Esophagus muscularis mucosa (tissue), 4 donors: ENCODE measurements at regions not wholly inside any gene's neighbourhood (a gene's known extent, or its start where the extent isn't known, plus 50 kb on each side); places are given as distances from the start of the nearest gene placed in this dataset.

ENCODE experiments used
- DNase-seq: peaks from one replicate; pipeline ENCODE4 v3.0.0-alpha.2; 2017; ENCODE audit errors: extremely low spot score
- H3K27ac ChIP-seq, 4 donors: fragments of 200-600 bp; sonication (generic); replicated peaks in 1 of 4; 1 replicate in 3 of 4; 2 replicates in 1 of 4; pipeline ENCODE4 v1.5.1; 2016 to 2019; ENCODE audit warnings: mild to moderate bottlenecking in 1 of 4
- H3K27me3 ChIP-seq, 4 donors: fragments of 200-600 bp; sonication (generic); one replicate each; pipeline versions ENCODE4 v1.5.1 to v1.6.0; 2016 to 2019
- H3K36me3 ChIP-seq, 4 donors: fragments of 200-600 bp; sonication (generic); one replicate each; pipeline ENCODE4 v1.5.1; 2016 to 2019
- H3K4me1 ChIP-seq, 4 donors: fragments of 200-600 bp; sonication (generic); one replicate each; pipeline ENCODE4 v1.5.1; 2016 to 2019
- H3K4me3 ChIP-seq, 4 donors: fragments of 200-600 bp; sonication (generic); 1 replicate in 2 of 4; 2 replicates in 2 of 4; pipeline ENCODE4 v1.5.1; 2016 to 2019; ENCODE audit warnings: mild to moderate bottlenecking in 4 of 4, moderate library complexity in 1 of 4
- H3K9me3 ChIP-seq, 4 donors: fragments of 200-600 bp; sonication (generic); 1 replicate in 3 of 4; 2 replicates in 1 of 4; pipeline ENCODE4 v1.5.1; 2016 to 2019
- EP300 ChIP-seq: sonication (generic); formaldehyde crosslinking; IDR thresholded peaks from one replicate; pipeline ENCODE4 v1.6.1; 2017; ENCODE audit warnings: antibody characterized with exemption
- POLR2A ChIP-seq: fragments of 450-650 bp; IDR thresholded peaks from one replicate; pipeline ENCODE4 v1.6.1; 2017; ENCODE audit warnings: antibody characterized with exemption, moderate library complexity, mild to moderate bottlenecking, low read depth
- POLR2AphosphoS5 ChIP-seq, 2 donors: sonication (generic); formaldehyde crosslinking; IDR thresholded peaks; one replicate each; pipeline ENCODE4 v1.6.1; 2017; ENCODE audit warnings: antibody characterized with exemption in 2 of 2
- WGBS: methylation state at CpG from one replicate; pipeline ENCODE4 v1.1.5; 2018; 5-methylcytosine and 5-hydroxymethylcytosine counted together
- intact Hi-C: fragments of 100-400 bp; cut with DNase I; formaldehyde crosslinking; loops from one replicate; pipeline ENCODE4 v1.15.1; 2023
- TF ChIP-seq, protein P1 (sequence below), 3 experiments: fragments of 200-600 bp in 2 of 3; fragments of 450-650 bp in 1 of 3; sonication (generic) in 2 of 3; IDR thresholded peaks; one replicate each; pipeline ENCODE4 v1.5.1; 2017 to 2019; ENCODE audit warnings: antibody characterized with exemption in 3 of 3, mild to moderate bottlenecking in 2 of 3, moderate library complexity in 1 of 3

DNA sequence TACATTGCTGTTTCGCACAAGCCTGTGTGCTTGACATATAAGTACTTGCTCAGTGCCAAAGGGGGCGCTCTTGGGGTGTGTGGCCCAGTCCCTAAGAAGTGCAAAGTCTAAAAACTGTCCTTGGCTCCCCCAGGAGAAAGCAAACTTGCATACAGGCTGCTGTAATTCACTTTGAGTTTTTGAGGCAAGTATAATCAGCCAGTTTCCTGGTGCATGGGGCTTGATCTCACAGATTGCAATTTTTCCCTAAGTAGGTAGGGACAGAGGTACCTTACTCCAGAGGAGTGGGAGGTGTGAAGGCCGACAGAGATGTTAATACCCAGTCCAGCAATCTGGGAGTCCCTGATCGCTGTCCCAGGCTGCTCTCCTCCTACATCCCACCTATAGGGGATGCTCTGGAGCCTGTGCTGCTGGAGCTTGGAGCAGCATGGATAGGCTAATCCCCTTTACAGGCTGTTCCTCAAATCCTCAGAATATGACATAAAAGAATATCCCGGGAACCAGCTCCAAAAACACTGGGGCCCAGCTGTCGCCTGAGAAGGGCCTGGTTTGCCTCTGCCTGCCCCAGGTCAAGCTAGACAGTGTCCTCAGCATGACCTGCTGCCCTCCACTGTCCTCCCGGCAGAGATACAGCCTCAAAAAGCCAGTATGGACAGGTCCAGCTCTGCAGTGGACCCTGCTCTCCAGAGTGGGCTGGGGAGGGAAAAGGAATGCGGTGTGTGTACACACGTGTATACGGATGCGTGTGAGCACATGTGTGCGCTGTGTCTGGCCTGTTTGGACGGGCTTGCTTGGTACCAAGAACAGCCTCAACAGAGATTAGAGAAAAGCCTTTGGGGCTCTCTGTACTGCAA is 136.5 kb upstream of the HAAO start:
- WGBS, result 69% methylated on average over 9 of the region's 13 CpGs
- H3K4me1 ChIP-seq, result peaks cover 95 to 99% (median 97%) of the 10 kb centered on the region in 4 donors
- intact Hi-C loops, result loop anchor here (5.0 kb wide), 1 partner anchor 62 kb away; no protein-coding TSS in a partner anchor
- H3K9me3 ChIP-seq, result no peaks in the 10 kb centered on the region
- H3K36me3 ChIP-seq, result no peaks in the 10 kb centered on the region
- peak overlapping the region; percentile 88 to 93 (median 90) for H3K27ac ChIP-seq
- no peaks in the 10 kb centered on the region for H3K27me3 ChIP-seq
- TF ChIP-seq EP300, result no peak
- TF ChIP-seq, protein P1, sequence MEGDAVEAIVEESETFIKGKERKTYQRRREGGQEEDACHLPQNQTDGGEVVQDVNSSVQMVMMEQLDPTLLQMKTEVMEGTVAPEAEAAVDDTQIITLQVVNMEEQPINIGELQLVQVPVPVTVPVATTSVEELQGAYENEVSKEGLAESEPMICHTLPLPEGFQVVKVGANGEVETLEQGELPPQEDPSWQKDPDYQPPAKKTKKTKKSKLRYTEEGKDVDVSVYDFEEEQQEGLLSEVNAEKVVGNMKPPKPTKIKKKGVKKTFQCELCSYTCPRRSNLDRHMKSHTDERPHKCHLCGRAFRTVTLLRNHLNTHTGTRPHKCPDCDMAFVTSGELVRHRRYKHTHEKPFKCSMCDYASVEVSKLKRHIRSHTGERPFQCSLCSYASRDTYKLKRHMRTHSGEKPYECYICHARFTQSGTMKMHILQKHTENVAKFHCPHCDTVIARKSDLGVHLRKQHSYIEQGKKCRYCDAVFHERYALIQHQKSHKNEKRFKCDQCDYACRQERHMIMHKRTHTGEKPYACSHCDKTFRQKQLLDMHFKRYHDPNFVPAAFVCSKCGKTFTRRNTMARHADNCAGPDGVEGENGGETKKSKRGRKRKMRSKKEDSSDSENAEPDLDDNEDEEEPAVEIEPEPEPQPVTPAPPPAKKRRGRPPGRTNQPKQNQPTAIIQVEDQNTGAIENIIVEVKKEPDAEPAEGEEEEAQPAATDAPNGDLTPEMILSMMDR (IDR thresholded peaks at IDR 0.05), result peak in 2 of 3 experiments; percentile 15 to 38
- no peak for DNase-seq
- H3K4me3 ChIP-seq, result no peak overlapping the region

DNA sequence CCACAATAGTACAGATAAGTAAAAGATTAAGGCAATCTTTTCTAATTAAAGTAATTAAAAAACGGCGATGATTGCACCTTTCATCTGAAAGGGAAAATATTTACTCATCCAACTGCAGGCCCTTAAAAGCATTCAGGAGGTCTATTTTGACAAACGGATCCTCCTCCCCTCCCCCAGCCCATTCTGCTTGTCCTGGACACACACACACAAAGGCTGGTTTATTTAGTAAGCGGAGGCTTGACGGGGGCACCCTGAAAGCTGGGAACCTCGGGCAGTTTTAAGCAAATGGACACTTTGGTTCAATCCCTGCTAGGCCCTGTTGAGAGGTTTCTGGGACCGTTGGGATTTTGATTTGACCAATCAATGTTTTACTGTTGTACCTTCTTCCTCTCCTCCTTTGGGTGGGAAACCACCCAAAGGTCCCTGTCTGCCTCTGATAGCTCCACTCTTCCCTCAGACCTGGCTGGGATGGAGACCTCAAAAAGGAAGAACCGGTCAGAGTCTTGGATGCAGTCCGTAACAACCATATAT is 135.8 kb upstream of the HAAO start:
- no peaks in the 10 kb centered on the region for H3K27me3 ChIP-seq
- 54% methylated on average over 9 of the region's 9 CpGs for WGBS
- H3K4me1 ChIP-seq, result peaks cover 95 to 100% (median 99%) of the 10 kb centered on the region in 4 donors
- no peak for DNase-seq
- H3K36me3 ChIP-seq, result no peaks in the 10 kb centered on the region
- no peak overlapping the region for H3K4me3 ChIP-seq
- peak overlapping the region; percentile 88 to 93 (median 90) for H3K27ac ChIP-seq
- no peaks in the 10 kb centered on the region for H3K9me3 ChIP-seq
- no peak for TF ChIP-seq POLR2AphosphoS5 (IDR thresholded peaks at IDR 0.05)
- no peak for TF ChIP-seq EP300
- intact Hi-C loops, result loop anchor here (5.0 kb wide), 1 partner anchor 61 kb away; no protein-coding TSS in a partner anchor

DNA sequence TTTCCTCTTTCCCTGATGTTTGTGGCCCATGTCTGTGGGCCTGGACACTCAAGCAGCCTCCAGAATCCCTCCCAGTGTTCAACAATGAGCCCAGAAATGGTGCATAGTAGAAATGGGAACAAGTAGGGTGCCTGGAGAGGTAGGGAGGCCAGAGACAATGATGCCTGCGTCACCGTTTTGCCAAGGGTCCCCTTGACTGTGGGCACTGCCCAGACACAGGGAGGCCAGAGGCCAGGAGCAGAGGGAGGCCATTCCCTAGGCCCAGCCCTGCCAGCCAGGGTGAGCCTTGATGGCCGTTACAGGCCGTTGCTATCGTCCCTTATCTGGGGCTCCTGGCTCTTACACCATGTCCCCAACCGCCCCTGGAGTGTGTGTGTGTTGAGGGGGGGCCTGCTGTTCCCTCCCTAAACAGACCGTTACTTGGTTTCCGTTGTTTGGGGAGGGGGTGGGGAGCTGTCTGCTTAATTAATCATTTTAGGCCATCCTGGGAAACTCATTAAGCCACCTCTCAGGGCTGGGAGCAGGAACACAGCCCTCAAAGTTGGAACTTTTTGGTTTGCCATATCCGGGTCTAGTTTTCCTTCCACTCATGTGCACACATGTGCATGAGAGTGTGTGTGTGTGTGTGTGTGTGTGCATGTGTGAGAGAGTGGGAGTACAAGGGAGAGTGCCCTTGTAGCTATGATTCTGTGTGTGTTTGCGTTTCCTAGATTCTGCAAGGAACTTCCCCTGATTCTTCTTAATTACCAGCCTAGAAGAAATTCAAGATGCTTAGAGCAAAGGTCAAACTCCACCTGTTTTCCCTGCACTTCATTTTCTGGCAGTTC is 135.2 kb upstream of the HAAO start:
- TF ChIP-seq EP300 (no peak), POLR2AphosphoS5 (IDR thresholded peaks at IDR 0.05) (peak; percentile 15 to 46), POLR2A (no peak)
- TF ChIP-seq, protein P1 (IDR thresholded peaks at IDR 0.05), result no peak
- Histone ChIP-seq H3K4me1 (peaks cover 98 to 100% (median 99%) of the 10 kb centered on the region in 4 donors), H3K4me3 (no peak overlapping the region), H3K27me3 (no peaks in the 10 kb centered on the region), H3K27ac (peak overlapping the region; percentile 88 to 93 (median 90)), H3K9me3 (no peaks in the 10 kb centered on the region), H3K36me3 (no peaks in the 10 kb centered on the region)
- intact Hi-C loops, result loop anchor here (5.0 kb wide), 1 partner anchor 60 kb away; no protein-coding TSS in a partner anchor
- WGBS, result 12% methylated on average over 8 of the region's 10 CpGs
- no peak for DNase-seq

DNA sequence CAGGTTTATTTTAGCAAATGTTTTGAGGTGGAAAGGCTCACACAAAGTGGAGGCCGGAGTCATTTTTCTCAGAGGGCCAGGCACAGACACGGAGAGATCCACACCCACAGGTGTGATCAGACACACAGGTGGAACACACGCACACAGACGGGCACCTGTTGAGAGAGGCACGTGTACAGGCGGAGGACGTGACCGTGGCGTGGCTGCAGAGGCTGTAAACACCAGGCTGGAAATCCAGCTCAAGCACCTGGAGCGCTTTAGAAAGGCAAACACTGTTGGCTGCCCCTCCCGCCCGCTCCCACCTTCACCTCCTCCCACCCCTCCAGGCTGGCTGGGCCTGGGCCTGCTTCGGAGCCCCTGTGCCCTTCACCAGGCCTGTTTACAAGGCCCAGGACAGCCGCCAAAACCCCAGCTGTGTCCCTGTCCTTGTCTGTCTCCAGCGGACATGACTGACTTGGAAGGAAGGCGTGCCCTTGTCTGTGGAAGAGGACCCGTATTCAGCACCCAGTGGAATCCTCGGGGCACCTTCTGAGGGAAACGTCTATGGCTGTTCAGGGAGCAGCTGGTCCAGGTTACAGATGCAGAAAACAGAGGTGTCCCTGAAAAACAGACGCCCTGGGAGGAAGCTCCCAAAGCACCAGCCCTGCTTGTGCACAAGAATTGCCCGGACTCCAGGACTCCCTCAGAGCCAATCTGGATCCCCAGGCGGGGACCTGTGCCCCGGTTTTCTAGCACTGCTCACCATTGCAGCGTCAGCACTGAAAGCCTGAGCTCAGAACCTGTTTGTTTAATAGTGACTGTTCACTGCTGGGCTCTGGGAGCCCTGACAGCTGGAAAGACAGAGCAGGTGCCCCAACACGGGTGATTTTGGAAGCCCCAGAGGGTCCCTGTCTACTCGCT is 134.3 kb upstream of the HAAO start:
- intact Hi-C loops, result loop anchor here (5.0 kb wide), 1 partner anchor 59 kb away; no protein-coding TSS in a partner anchor
- H3K9me3 ChIP-seq, result no peaks in the 10 kb centered on the region
- peak overlapping the region; percentile 88 to 93 (median 90) for H3K27ac ChIP-seq
- H3K4me1 ChIP-seq, result peaks cover 98 to 100% (median 99%) of the 10 kb centered on the region in 4 donors
- TF ChIP-seq EP300 (no peak), POLR2A (no peak), POLR2AphosphoS5 (IDR thresholded peaks at IDR 0.05) (no peak)
- TF ChIP-seq, protein P1 (IDR thresholded peaks at IDR 0.05), result no peak
- no peak overlapping the region for H3K4me3 ChIP-seq
- no peaks in the 10 kb centered on the region for H3K27me3 ChIP-seq
- no peaks in the 10 kb centered on the region for H3K36me3 ChIP-seq
- WGBS, result 56% methylated on average over 21 of the region's 26 CpGs
- no peak for DNase-seq
